ENCODE measurements at regions not wholly inside any gene's neighbourhood (a gene's known extent, or its start where the extent isn't known, plus 50 kb on each side); places are given as distances from the start of the nearest gene placed in this dataset.

GRCh38 chr21:25331286-25331685 lies 276.0 kb downstream of the MRPL39 start:
- no peaks in the 10 kb centered on the region for H3K36me3 ChIP-seq (ENCODE audit: insufficient read depth, low read length)
- no peaks in the 10 kb centered on the region for H3K9me3 ChIP-seq (ENCODE audit: low read length)

DNA sequence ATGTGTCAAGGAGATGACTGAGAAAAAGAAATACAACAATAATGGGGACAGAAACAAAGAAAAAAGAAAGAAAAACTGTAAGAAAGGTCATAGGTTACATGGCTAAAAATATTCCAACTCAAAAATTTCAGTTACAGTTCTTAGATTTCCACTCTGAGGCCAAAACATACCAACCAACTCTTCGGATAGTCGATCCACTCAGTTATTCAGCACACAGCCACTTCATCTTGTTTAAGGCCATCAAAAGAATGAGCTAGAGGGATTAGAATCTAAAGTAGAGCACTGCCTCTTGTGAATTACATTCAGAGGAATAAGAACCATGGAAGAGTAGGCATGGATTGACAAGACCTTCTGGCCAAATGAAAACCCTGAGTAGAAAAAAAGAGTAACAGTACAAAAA lies 277.0 kb downstream of the MRPL39 start:
- Histone ChIP-seq H3K9me2 (ENCODE audit: insufficient read depth, low read length) (no peaks in the 10 kb centered on the region), H3K27me3 (ENCODE audit: insufficient read depth, low read depth, low read length) (no peaks in the 10 kb centered on the region), H3K79me2 (replicated peaks; ENCODE audit: insufficient read depth, low read length) (no peaks in the 10 kb centered on the region), H2AFZ (ENCODE audit: low read depth, low read length) (no peak overlapping the region), H3F3A (ENCODE audit: insufficient read depth, low read length, poor library complexity, severe bottlenecking) (no peaks in the 10 kb centered on the region), H4K20me1 (ENCODE audit: insufficient read depth) (no peaks in the 10 kb centered on the region), H3K9ac (ENCODE audit: low read length) (no peak overlapping the region), H3K4me2 (ENCODE audit: low read length) (no peak overlapping the region), H3K27ac (ENCODE audit: low read length) (no peak overlapping the region), H3K36me3 (ENCODE audit: insufficient read depth, low read length) (no peaks in the 10 kb centered on the region), H3K9me3 (ENCODE audit: low read length) (no peaks in the 10 kb centered on the region), H3K4me3 (ENCODE audit: low read length) (no peak overlapping the region)
- TF ChIP-seq MXI1 (conservative IDR thresholded peaks at IDR 0.05; ENCODE audit: poor library complexity, severe bottlenecking) (no peak), TAF1 (IDR thresholded peaks at IDR 0.05; ENCODE audit: low read depth) (no peak), EZH2 (IDR thresholded peaks at IDR 0.05; ENCODE audit: borderline replicate concordance, insufficient read depth, low read length, poor library complexity, severe bottlenecking) (no peak), EP300 (conservative IDR thresholded peaks at IDR 0.05; ENCODE audit: poor library complexity, severe bottlenecking) (no peak), RAD21 (conservative IDR thresholded peaks at IDR 0.05) (no peak), SMC3 (conservative IDR thresholded peaks at IDR 0.05; ENCODE audit: poor library complexity) (no peak), POLR2AphosphoS5 (IDR thresholded peaks at IDR 0.05) (no peak), REST (IDR thresholded peaks at IDR 0.05; ENCODE audit: borderline replicate concordance) (no peak)
- TF ChIP-seq, protein P1, sequence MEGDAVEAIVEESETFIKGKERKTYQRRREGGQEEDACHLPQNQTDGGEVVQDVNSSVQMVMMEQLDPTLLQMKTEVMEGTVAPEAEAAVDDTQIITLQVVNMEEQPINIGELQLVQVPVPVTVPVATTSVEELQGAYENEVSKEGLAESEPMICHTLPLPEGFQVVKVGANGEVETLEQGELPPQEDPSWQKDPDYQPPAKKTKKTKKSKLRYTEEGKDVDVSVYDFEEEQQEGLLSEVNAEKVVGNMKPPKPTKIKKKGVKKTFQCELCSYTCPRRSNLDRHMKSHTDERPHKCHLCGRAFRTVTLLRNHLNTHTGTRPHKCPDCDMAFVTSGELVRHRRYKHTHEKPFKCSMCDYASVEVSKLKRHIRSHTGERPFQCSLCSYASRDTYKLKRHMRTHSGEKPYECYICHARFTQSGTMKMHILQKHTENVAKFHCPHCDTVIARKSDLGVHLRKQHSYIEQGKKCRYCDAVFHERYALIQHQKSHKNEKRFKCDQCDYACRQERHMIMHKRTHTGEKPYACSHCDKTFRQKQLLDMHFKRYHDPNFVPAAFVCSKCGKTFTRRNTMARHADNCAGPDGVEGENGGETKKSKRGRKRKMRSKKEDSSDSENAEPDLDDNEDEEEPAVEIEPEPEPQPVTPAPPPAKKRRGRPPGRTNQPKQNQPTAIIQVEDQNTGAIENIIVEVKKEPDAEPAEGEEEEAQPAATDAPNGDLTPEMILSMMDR (IDR thresholded peaks at IDR 0.05; ENCODE audit: poor library complexity, severe bottlenecking): no peak

More at GRCh38 chr21:25331286-25331685, 276.0 kb downstream of the MRPL39 start:
- no peak overlapping the region for H3K27ac ChIP-seq (ENCODE audit: low read length)
- H3K9me2 ChIP-seq (ENCODE audit: insufficient read depth, low read length): no peaks in the 10 kb centered on the region
- H3F3A ChIP-seq (ENCODE audit: insufficient read depth, low read length, poor library complexity, severe bottlenecking): no peaks in the 10 kb centered on the region
- no peak overlapping the region for H3K9ac ChIP-seq (ENCODE audit: low read length)
- no peak overlapping the region for H3K4me3 ChIP-seq (ENCODE audit: low read length)
- TF ChIP-seq REST (IDR thresholded peaks at IDR 0.05; ENCODE audit: borderline replicate concordance) (no peak), RAD21 (conservative IDR thresholded peaks at IDR 0.05) (no peak), EP300 (conservative IDR thresholded peaks at IDR 0.05; ENCODE audit: poor library complexity, severe bottlenecking) (no peak), POLR2AphosphoS5 (IDR thresholded peaks at IDR 0.05) (no peak), TAF1 (IDR thresholded peaks at IDR 0.05; ENCODE audit: low read depth) (no peak), SMC3 (conservative IDR thresholded peaks at IDR 0.05; ENCODE audit: poor library complexity) (no peak), EZH2 (IDR thresholded peaks at IDR 0.05; ENCODE audit: borderline replicate concordance, insufficient read depth, low read length, poor library complexity, severe bottlenecking) (no peak), MXI1 (conservative IDR thresholded peaks at IDR 0.05; ENCODE audit: poor library complexity, severe bottlenecking) (no peak)
- TF ChIP-seq, protein P1 (IDR thresholded peaks at IDR 0.05; ENCODE audit: poor library complexity, severe bottlenecking): no peak
- no peak overlapping the region for H3K4me2 ChIP-seq (ENCODE audit: low read length)
- H2AFZ ChIP-seq (ENCODE audit: low read depth, low read length): no peak overlapping the region
- H4K20me1 ChIP-seq (ENCODE audit: insufficient read depth): no peaks in the 10 kb centered on the region
- no peaks in the 10 kb centered on the region for H3K27me3 ChIP-seq (ENCODE audit: insufficient read depth, low read depth, low read length)
- no peaks in the 10 kb centered on the region for H3K79me2 ChIP-seq (replicated peaks; ENCODE audit: insufficient read depth, low read length)

Measured in neural cell (in vitro differentiated cells).